ENCODE measurements at regions not wholly inside any gene's neighbourhood (a gene's known extent, or its start where the extent isn't known, plus 50 kb on each side); places are given as distances from the start of the nearest gene placed in this dataset.

DNA sequence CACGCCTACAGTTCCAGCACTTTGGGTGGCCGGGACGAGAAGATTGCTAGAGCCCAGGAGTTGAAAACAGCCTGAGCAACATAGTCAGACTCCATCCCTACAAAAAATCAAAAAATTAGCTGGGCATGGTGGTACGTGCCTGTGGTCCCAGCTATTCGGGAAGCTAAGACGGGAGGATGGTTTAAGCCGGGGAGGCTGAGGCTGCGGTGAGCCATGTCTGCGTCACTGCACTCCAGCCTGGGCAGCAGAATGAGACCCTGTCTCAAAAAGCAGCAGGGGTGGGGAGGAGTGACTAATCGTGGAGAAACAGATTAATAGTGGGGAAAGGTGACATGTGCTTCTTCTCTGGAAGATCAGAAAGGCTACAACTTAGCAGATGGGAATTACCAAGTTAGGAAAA is 58.1 kb upstream of the GPC1 start:
- TF ChIP-seq, protein P1, sequence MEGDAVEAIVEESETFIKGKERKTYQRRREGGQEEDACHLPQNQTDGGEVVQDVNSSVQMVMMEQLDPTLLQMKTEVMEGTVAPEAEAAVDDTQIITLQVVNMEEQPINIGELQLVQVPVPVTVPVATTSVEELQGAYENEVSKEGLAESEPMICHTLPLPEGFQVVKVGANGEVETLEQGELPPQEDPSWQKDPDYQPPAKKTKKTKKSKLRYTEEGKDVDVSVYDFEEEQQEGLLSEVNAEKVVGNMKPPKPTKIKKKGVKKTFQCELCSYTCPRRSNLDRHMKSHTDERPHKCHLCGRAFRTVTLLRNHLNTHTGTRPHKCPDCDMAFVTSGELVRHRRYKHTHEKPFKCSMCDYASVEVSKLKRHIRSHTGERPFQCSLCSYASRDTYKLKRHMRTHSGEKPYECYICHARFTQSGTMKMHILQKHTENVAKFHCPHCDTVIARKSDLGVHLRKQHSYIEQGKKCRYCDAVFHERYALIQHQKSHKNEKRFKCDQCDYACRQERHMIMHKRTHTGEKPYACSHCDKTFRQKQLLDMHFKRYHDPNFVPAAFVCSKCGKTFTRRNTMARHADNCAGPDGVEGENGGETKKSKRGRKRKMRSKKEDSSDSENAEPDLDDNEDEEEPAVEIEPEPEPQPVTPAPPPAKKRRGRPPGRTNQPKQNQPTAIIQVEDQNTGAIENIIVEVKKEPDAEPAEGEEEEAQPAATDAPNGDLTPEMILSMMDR (IDR thresholded peaks at IDR 0.05): no peak
- no peak for TF ChIP-seq ZFX (IDR thresholded peaks at IDR 0.05; ENCODE audit: borderline replicate concordance)

Data from 22Rv1 (cell line).